Lower lobe of right lung (tissue), 2 donors: ENCODE measurements at regions not wholly inside any gene's neighbourhood (a gene's known extent, or its start where the extent isn't known, plus 50 kb on each side); places are given as distances from the start of the nearest gene placed in this dataset.

ENCODE experiments used
- ATAC-seq, 2 donors: fragments of 200-7000 bp; cut with Tn5 transposase; one replicate each; pipeline ENCODE4 v1.9.1; 2020 to 2022; ENCODE audit warnings: mild to moderate bottlenecking in 2 of 2, moderate library complexity in 2 of 2
- DNase-seq: peaks from one replicate; pipeline ENCODE4 v3.0.0-alpha.2; 2020
- H3K27ac ChIP-seq: fragments of 200-600 bp; one replicate; pipeline ENCODE4 v1.8.0; 2022
- H3K27me3 ChIP-seq: fragments of 200-600 bp; one replicate; pipeline ENCODE4 v1.8.0; 2022; ENCODE audit warnings: low read depth
- H3K36me3 ChIP-seq: fragments of 200-600 bp; one replicate; pipeline ENCODE4 v1.8.0; 2022; ENCODE audit warnings: mild to moderate bottlenecking
- H3K4me1 ChIP-seq: fragments of 200-600 bp; one replicate; pipeline ENCODE4 v1.8.0; 2022
- H3K4me3 ChIP-seq: fragments of 200-600 bp; one replicate; pipeline ENCODE4 v1.8.0; 2022; ENCODE audit warnings: mild to moderate bottlenecking
- H3K9me3 ChIP-seq: fragments of 200-600 bp; one replicate; pipeline ENCODE4 v1.8.0; 2022
- intact Hi-C: fragments of 100-400 bp; cut with DNase I; formaldehyde crosslinking; loops from one replicate; pipeline ENCODE4 v1.11.0; 2022
- TF ChIP-seq, protein P1 (sequence below): fragments of 200-600 bp; IDR thresholded peaks from one replicate; pipeline ENCODE4 v1.8.0; 2022; ENCODE audit warnings: antibody characterized with exemption, mild to moderate bottlenecking
- donor health status: DM: no; HTN: yes; CAD: no; lungs with severe emphysema.

DNA sequence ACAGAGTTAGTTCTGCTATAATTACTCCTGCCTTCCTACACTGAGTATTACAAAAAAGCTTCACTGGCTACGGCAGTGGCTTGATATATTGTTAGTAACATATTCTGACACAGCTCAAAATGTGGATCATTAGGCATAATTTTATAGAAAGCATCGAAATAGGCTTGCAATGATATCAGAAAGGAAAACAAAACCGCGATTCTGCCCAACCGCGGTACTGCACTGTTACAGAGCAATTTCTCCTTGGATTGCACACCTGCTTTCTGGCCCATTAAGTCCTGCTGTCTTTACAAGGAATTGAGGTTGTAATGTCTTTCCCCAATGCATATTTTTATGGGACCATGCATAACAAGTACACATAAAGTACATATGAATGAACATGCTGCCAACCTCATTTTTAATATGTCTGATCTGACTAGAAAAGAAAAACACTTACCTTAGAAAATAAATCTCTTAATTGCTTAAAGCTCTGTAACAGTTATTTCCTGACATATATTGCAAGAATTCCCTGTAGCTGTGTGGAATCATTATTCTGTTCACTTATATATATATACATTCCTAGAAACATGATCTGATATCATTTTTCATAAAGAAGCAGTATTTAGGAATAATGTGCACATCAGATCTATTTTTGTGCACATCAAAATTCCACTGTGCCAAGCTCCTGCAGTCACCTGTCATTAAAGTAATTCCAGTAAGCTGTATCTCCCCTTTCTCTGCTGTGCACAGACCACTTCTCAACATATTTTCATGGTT is 763.9 kb downstream of the HACE1 start:
- no peak overlapping the region for H3K27ac ChIP-seq
- no peak for DNase-seq
- TF ChIP-seq, protein P1, sequence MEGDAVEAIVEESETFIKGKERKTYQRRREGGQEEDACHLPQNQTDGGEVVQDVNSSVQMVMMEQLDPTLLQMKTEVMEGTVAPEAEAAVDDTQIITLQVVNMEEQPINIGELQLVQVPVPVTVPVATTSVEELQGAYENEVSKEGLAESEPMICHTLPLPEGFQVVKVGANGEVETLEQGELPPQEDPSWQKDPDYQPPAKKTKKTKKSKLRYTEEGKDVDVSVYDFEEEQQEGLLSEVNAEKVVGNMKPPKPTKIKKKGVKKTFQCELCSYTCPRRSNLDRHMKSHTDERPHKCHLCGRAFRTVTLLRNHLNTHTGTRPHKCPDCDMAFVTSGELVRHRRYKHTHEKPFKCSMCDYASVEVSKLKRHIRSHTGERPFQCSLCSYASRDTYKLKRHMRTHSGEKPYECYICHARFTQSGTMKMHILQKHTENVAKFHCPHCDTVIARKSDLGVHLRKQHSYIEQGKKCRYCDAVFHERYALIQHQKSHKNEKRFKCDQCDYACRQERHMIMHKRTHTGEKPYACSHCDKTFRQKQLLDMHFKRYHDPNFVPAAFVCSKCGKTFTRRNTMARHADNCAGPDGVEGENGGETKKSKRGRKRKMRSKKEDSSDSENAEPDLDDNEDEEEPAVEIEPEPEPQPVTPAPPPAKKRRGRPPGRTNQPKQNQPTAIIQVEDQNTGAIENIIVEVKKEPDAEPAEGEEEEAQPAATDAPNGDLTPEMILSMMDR: no peak
- H3K27me3 ChIP-seq: no peaks in the 10 kb centered on the region
- H3K36me3 ChIP-seq: no peaks in the 10 kb centered on the region
- intact Hi-C loops: no loop called here
- H3K4me1 ChIP-seq: no peaks in the 10 kb centered on the region
- H3K4me3 ChIP-seq: no peak overlapping the region
- no peaks in the 10 kb centered on the region for H3K9me3 ChIP-seq
- no peak for ATAC-seq

- intact Hi-C loops: no loop called here
- Histone ChIP-seq H3K4me1 (no peaks in the 10 kb centered on the region), H3K27me3 (no peaks in the 10 kb centered on the region), H3K27ac (no peak overlapping the region), H3K36me3 (no peaks in the 10 kb centered on the region), H3K9me3 (no peaks in the 10 kb centered on the region), H3K4me3 (no peak overlapping the region)
- TF ChIP-seq, protein P1: no peak
- ATAC-seq (no peak), DNase-seq (no peak)
These were observed 772.0 kb downstream of the HACE1 start for GRCh38 chr6:104087765-104088164.

- Histone ChIP-seq H3K36me3 (no peaks in the 10 kb centered on the region), H3K9me3 (no peaks in the 10 kb centered on the region), H3K4me3 (no peak overlapping the region), H3K27me3 (no peaks in the 10 kb centered on the region), H3K4me1 (no peaks in the 10 kb centered on the region), H3K27ac (no peak overlapping the region)
- intact Hi-C loops: no loop called here
- DNase-seq (no peak), ATAC-seq (no peak)
- TF ChIP-seq, protein P1: no peak
These were observed 791.4 kb downstream of the HACE1 start for GRCh38 chr6:104068281-104068680.

- Histone ChIP-seq H3K9me3 (no peaks in the 10 kb centered on the region), H3K4me1 (no peaks in the 10 kb centered on the region), H3K4me3 (no peak overlapping the region), H3K27me3 (no peaks in the 10 kb centered on the region), H3K27ac (no peak overlapping the region), H3K36me3 (no peaks in the 10 kb centered on the region)
- no peak for ATAC-seq
- no peak for DNase-seq
- intact Hi-C loops: no loop called here
- TF ChIP-seq, protein P1: no peak
These were observed 794.8 kb downstream of the HACE1 start for GRCh38 chr6:104064876-104065275.

DNA sequence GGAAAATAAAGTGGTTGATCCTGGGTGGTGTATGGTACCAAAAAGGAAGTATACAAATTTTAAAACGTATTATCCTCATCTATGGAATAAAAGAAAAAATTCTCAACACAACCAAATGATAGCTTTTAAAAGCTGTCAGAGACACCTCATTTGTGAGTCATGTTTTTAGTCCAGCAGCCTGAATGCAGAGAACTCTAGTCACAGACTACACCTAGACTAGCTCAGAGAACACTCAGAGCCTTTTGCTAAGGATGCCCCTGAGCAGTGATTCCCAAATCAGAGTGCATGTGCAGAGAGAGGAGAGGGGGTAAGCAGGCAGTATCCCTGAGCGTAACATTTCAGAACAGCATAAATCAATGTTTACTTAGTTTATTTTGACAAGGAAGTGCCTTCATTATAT is 809.3 kb downstream of the HACE1 start:
- H3K27ac ChIP-seq: no peak overlapping the region
- intact Hi-C loops: no loop called here

More for the DNA sequence above, 809.3 kb downstream of the HACE1 start:
- Histone ChIP-seq H3K27me3 (no peaks in the 10 kb centered on the region), H3K36me3 (no peaks in the 10 kb centered on the region), H3K9me3 (no peaks in the 10 kb centered on the region), H3K4me1 (no peaks in the 10 kb centered on the region), H3K4me3 (no peak overlapping the region)
- DNase-seq (no peak), ATAC-seq (no peak)
- TF ChIP-seq, protein P1: no peak
